GM19238 (cell line): ENCODE measurements at regions not wholly inside any gene's neighbourhood (a gene's known extent, or its start where the extent isn't known, plus 50 kb on each side); places are given as distances from the start of the nearest gene placed in this dataset.
"Not testable (repeated sequence)": the region's sequence is repeated elsewhere in the genome, so short reads cannot be mapped to it uniquely, and the experiment has no call there.

Experiments used
- DNase-seq: peaks from one replicate; pipeline ENCODE4 v3.0.0; 2011; ENCODE audit warnings: low spot score; ENCODE audit not compliant: insufficient read length

- DNase-seq: no peak
Observed at GRCh38 chr12:59517522-59517921, 78.3 kb upstream of the SLC16A7 start.

- no peak for DNase-seq
Observed at GRCh38 chr12:59500915-59501314, 94.9 kb upstream of the SLC16A7 start.

DNA sequence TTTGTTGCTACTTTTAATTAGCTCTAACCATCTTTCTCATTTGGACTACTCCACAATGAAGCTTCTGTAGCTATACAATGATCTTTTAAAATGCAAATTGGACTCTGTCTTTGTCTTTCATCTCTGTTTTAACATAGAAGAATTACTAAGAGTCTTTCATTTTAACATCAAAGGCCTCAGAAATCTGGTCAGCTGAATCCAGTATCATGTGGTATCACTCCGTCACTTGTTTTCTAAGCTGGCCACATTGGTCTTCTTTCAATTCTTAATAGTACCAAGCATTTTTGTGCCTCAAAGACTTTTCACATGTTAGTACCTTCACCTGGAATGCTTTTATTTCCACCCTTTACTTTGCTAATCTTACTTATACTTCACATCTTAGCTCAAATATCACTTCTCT is 95.5 kb upstream of the SLC16A7 start:
- DNase-seq: no peak

DNA sequence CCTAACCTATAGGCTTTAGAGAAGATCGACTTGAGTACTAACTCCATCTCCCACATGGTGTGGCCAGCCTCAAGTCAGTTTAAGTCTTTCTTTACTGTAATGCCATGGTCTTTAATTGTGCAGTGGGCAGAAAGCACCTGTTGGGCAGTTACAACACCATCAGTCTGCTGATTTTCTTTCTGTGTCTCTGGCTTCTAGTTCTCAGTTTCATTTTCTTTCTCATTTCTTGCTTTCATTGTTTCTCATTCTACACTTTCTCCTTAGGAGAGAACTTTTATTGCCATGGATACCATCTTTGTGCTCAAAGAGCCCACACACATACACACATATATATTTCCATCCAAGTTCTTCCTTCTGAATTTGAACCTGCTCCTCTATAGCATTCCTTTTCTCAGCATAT is 96.1 kb upstream of the SLC16A7 start:
- no peak for DNase-seq

DNA sequence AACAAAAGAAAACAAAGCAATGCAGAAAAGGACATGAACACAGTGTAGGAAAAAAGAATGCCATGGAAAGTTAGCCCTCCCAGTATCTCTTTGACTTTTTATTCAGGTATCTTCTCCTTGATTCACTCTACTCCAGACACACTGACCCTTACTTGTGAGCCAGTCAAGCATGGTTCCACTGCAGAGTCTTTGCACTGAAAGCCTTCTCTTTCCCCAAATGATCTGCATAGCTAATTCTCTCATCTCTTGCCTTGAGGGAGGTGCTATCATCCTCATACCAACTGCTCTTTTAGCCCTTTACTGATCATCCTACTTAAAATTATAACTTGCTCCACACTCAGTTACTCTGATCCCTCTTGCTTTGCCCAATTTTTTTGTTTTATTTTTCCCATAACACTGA is 101.2 kb upstream of the SLC16A7 start:
- no peak for DNase-seq

- DNase-seq: no peak
Observed at GRCh38 chr12:59491877-59492276, 104.0 kb upstream of the SLC16A7 start.

DNA sequence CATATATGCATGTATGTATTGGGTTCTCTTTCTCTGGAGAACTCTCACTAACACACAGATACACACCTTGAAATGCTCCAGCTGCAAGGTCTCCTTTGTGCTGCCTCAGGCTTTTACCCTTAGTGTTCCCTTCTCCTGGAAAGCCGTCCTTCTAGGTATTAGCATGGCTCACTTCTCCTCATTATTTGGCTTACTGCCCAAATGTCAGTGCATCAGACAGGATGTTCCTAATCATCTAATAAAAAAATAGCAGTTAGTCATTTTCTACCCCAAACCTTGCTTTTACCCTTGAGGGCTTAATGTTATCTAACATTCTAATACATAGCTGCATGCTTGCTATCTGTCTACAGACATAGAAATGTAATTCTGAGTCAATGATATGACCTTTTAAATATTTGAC is 109.0 kb upstream of the SLC16A7 start:
- no peak for DNase-seq

DNA sequence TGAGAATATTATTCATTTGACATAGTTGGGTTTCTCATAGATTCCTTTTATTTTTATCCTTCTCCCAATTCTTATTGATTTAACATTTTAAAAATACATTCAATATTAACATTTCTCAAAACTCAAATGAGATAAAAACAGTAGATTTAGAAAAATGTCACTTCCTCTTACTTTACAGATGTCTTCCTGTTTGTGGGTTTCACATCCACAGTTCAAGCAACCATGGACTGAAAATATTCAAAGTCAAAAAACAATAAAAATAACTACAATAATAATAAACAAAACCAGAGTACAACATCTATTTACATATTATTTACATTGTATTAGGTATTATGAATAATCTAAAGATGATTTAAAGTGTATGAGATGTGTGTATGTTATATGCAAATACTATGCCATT is 111.3 kb upstream of the SLC16A7 start:
- DNase-seq: no peak

- DNase-seq: not testable (repeated sequence)
Observed at GRCh38 chr12:59474236-59474635, 121.6 kb upstream of the SLC16A7 start.

DNA sequence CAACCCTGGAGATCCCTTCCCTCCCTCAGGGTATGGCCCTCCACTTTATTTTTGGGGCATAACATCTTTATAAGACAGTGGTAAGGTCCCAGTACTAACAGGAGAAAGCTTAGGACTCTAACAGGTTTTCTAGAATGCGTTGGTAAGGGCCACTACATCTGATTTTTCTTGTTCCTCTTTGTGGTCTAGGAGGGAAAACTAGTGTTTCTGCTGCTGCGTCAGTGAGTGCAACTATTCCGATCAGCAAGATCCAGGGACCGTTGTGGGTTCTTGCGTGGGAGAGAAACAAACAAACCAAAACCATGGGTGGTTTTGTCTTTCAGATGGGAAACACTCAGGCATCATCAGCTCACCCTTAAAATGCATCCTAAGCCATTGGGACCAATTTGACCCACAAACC is 123.6 kb upstream of the SLC16A7 start:
- DNase-seq: no peak

DNA sequence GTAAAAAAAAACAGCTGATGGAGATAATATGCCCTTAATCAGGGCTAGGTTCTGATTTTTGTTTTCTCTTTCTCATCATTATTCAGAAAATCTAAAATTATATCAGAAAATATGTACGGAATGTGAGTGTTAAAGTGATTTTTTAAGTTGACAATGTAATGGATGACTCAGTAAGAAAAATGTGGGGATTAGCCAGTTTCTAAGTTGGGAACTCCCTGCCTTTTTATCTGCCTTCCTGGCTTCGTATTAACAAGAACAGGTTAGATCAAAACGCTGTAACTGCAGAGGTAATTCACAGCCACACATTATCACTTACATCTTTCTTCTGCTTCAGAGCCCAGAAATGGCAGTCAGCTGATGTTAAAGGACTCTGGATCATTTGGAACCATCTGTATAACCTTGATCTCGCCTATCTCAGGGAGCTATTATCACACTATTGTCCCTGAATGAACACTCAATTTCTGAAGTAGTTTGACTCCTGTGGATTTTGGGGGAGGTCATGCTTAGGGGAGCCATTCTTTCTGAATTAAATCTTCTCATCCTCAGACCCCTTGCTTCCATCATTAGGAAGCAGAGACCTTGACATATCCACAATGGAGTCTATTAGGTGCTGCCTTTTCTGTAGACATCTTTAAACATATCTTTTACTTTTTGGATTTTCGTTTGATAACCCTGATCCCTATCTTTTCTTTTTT is 135.7 kb upstream of the SLC16A7 start:
- DNase-seq: no peak

- no peak for DNase-seq
Observed at GRCh38 chr12:59453475-59453874, 142.4 kb upstream of the SLC16A7 start.

- DNase-seq: no peak
Observed at GRCh38 chr12:59452746-59453145, 143.1 kb upstream of the SLC16A7 start.

GRCh38 chr12:59452259-59452658 is 143.6 kb upstream of the SLC16A7 start:
- no peak for DNase-seq

DNA sequence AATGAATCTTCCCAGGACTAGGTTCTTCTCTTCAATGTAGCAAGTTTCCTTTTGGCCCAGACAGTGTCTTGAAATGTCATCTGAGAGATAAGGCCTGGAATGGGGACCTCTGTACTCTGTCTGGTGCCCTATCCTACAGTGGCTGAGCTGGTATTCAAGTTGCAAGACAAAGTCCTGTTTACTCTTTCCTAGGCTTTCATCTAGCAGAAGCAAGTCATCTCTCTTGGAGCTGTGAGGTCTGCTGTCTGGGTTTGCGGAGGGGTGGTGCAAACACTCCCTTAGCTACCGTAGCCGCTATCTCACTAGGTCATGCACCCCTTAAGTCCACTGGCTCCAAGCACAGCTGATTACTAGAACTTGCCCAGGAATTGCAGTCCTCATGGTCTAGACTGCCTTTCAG is 149.7 kb upstream of the SLC16A7 start:
- no peak for DNase-seq

DNA sequence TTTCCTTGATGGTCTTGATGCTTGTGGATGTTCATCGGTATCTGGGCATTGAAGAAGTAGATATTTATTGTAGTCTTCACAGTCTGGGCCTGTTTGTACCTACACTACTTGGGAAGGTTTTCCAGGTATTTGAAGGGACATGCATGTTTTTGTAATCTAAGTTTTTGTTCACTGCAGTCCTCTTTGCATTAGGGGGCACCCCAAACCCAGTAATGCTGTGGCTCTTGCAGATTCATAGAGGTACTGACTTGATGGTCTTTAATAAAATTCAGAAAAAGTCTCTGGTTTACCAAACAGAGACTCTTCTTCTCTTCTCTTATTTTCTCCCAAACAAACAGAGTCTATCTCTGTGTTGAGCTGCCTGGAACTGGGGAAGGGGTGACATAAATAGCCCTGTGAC is 150.9 kb upstream of the SLC16A7 start:
- no peak for DNase-seq

- DNase-seq: no peak
Observed at GRCh38 chr12:59432057-59432456, 163.8 kb upstream of the SLC16A7 start.

GRCh38 chr12:59431266-59431665 is 164.6 kb upstream of the SLC16A7 start:
- no peak for DNase-seq

GRCh38 chr12:59429766-59430165 is 166.1 kb upstream of the SLC16A7 start:
- no peak for DNase-seq

- no peak for DNase-seq
Observed at GRCh38 chr12:59425798-59426197, 170.0 kb upstream of the SLC16A7 start.

DNA sequence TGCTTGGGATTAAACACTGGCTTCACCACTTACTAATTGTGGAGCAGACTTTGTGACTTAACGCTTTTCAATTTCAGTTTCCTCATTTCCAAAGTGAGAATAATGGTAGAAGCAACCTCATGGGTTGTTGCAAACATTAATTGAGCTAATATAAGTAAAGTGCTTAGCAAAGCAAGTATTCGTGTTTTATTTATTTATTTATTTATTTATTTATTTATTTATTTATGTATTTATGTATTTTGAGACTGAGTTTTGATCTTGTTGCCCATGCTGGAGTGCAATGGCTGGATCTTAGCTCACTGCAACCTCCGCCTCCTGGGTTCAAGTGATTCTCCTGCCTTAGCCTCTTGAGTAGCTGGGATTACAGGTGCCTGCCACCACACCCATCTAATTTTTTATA is 171.2 kb upstream of the SLC16A7 start:
- not testable (repeated sequence) for DNase-seq

DNA sequence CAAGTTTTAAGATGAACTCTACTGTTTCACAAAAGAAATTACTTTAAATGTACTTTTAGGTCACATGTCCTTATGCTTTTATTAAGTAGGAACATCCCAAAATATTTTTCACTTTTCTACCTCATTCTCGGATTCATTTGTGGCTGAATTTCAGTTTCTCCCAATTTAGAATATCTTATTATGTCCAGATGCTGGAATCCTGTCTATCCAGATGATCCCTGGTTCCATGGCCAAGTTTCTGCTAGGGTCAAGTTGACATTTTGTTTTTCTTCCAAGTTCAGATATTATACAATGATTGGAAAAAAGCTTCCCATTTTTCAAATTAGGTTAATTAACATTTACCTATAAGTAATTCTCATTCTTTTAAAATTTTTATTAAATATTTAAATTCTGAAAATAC is 181.8 kb upstream of the SLC16A7 start:
- DNase-seq: no peak

GRCh38 chr12:59408431-59408830 is 187.4 kb upstream of the SLC16A7 start:
- no peak for DNase-seq

GRCh38 chr12:59407799-59408198 is 188.0 kb upstream of the SLC16A7 start:
- no peak for DNase-seq
